ENCODE measurements at regions not wholly inside any gene's neighbourhood (a gene's known extent, or its start where the extent isn't known, plus 50 kb on each side); places are given as distances from the start of the nearest gene placed in this dataset.

- Mint-ChIP-seq H3K27me3 (no peaks in the 10 kb centered on the region), H3K36me3 (no peaks in the 10 kb centered on the region), H3K27ac (no peak overlapping the region), H3K9me3 (no peaks in the 10 kb centered on the region), H3K4me3 (no peak overlapping the region), H3K4me1 (ENCODE audit: unreplicated experiment) (peaks cover 6% of the 10 kb centered on the region)
- DNase-seq (ENCODE audit: extremely low spot score, unreplicated experiment) = no peak
- no peak for TF ChIP-seq CTCF (conservative IDR thresholded peaks at IDR 0.05)
Measured at GRCh38 chr10:59077855-59078254, 98.6 kb upstream of the PHYHIPL start.

- H3K4me3 Mint-ChIP-seq = no peak overlapping the region
- no peaks in the 10 kb centered on the region for H3K36me3 Mint-ChIP-seq
- no peak overlapping the region for H3K27ac Mint-ChIP-seq
- DNase-seq (ENCODE audit: extremely low spot score, unreplicated experiment) = no peak
- TF ChIP-seq CTCF (conservative IDR thresholded peaks at IDR 0.05) = no peak
- no peaks in the 10 kb centered on the region for H3K9me3 Mint-ChIP-seq
- peaks cover 6% of the 10 kb centered on the region for H3K4me1 Mint-ChIP-seq (ENCODE audit: unreplicated experiment)
- no peaks in the 10 kb centered on the region for H3K27me3 Mint-ChIP-seq
Measured at GRCh38 chr10:59078978-59079377, 97.5 kb upstream of the PHYHIPL start.

- DNase-seq (ENCODE audit: extremely low spot score, unreplicated experiment) = no peak
- no peaks in the 10 kb centered on the region for H3K36me3 Mint-ChIP-seq
- no peak overlapping the region for H3K27ac Mint-ChIP-seq
- H3K27me3 Mint-ChIP-seq = no peaks in the 10 kb centered on the region
- peaks cover 6% of the 10 kb centered on the region for H3K4me1 Mint-ChIP-seq (ENCODE audit: unreplicated experiment)
- TF ChIP-seq CTCF (conservative IDR thresholded peaks at IDR 0.05) = no peak
- no peak overlapping the region for H3K4me3 Mint-ChIP-seq
- H3K9me3 Mint-ChIP-seq = no peaks in the 10 kb centered on the region
Measured at GRCh38 chr10:59079386-59080226, 96.8 kb upstream of the PHYHIPL start.

- H3K4me1 Mint-ChIP-seq (ENCODE audit: unreplicated experiment) = peaks cover 6% of the 10 kb centered on the region
- no peaks in the 10 kb centered on the region for H3K36me3 Mint-ChIP-seq
- H3K9me3 Mint-ChIP-seq = no peaks in the 10 kb centered on the region
- H3K4me3 Mint-ChIP-seq = no peak overlapping the region
- DNase-seq (ENCODE audit: extremely low spot score, unreplicated experiment) = no peak
- H3K27ac Mint-ChIP-seq = no peak overlapping the region
- no peak for TF ChIP-seq CTCF (conservative IDR thresholded peaks at IDR 0.05)
- no peaks in the 10 kb centered on the region for H3K27me3 Mint-ChIP-seq
Measured at GRCh38 chr10:59082249-59082648, 94.2 kb upstream of the PHYHIPL start.

GRCh38 chr10:59085054-59085453, 91.4 kb upstream of the PHYHIPL start:
- no peaks in the 10 kb centered on the region for H3K36me3 Mint-ChIP-seq
- no peaks in the 10 kb centered on the region for H3K4me1 Mint-ChIP-seq (ENCODE audit: unreplicated experiment)
- no peak for TF ChIP-seq CTCF (conservative IDR thresholded peaks at IDR 0.05)
- peaks cover 6% of the 10 kb centered on the region for H3K9me3 Mint-ChIP-seq
- no peaks in the 10 kb centered on the region for H3K27me3 Mint-ChIP-seq
- H3K27ac Mint-ChIP-seq = no peak overlapping the region
- DNase-seq (ENCODE audit: extremely low spot score, unreplicated experiment) = no peak
- H3K4me3 Mint-ChIP-seq = no peak overlapping the region
